OCI-LY7 (cell line): ENCODE measurements at regions not wholly inside any gene's neighbourhood (a gene's known extent, or its start where the extent isn't known, plus 50 kb on each side); places are given as distances from the start of the nearest gene placed in this dataset.

Experiments
- BruUV-seq: library from RNA; stranded (reverse); fragments of 400-500 nt; replicated peaks from 2 replicates; lab custom pipeline; 2021; lab: Mats Ljungman, UMichigan
- CTCF ChIA-PET: fragments of 300-600 bp; sonication (Branson Sonifier 250); formaldehyde crosslinking; loops from one replicate; lab custom pipeline; 2022; ENCODE audit warnings: antibody characterized with exemption; ENCODE audit not compliant: unreplicated experiment; lab: Charles Lee
- POLR2A ChIA-PET: fragments of 300-600 bp; sonication (Branson Sonifier 250); formaldehyde crosslinking; loops from one replicate; lab custom pipeline; 2022; ENCODE audit warnings: antibody characterized with exemption; lab: Charles Lee
- DNase-seq: peaks from one replicate; pipeline ENCODE4 v3.0.0-alpha.2; 2015; ENCODE audit warnings: low spot score
- H2AFZ ChIP-seq: fragments of 200-600 bp; sonication (generic), shearing (Covaris generic); 2 replicates; pipeline ENCODE4 v1.6.1; 2014; ENCODE audit warnings: mild to moderate bottlenecking, antibody characterized with exemption, low read length, moderate library complexity
- H3K27ac ChIP-seq: fragments of 200-600 bp; sonication (generic); 2 replicates; pipeline ENCODE4 v1.5.1; 2014; ENCODE audit warnings: mixed run types, low read depth, mild to moderate bottlenecking, moderate library complexity, low read length, inconsistent platforms; ENCODE audit not compliant: poor library complexity, severe bottlenecking
- H3K36me3 ChIP-seq: fragments of 200-600 bp; sonication (generic); 2 replicates; pipeline ENCODE4 v1.6.1; 2014; ENCODE audit warnings: mild to moderate bottlenecking, antibody characterized with exemption, low read length, moderate library complexity, mixed read lengths; ENCODE audit not compliant: insufficient read depth
- H3K4me1 ChIP-seq: fragments of 200-600 bp; sonication (generic); 2 replicates; pipeline ENCODE4 v1.5.1; 2014; ENCODE audit warnings: mild to moderate bottlenecking, low read length; ENCODE audit not compliant: insufficient read depth, poor library complexity, severe bottlenecking
- H3K4me2 ChIP-seq: fragments of 200-600 bp; sonication (generic); 2 replicates; pipeline ENCODE4 v1.6.1; 2014; ENCODE audit warnings: mild to moderate bottlenecking, low read length
- H3K4me3 ChIP-seq: fragments of 200-600 bp; sonication (generic); 2 replicates; pipeline ENCODE4 v1.5.1; 2014; ENCODE audit warnings: mild to moderate bottlenecking, low read depth, low read length; ENCODE audit not compliant: poor library complexity, severe bottlenecking
- H3K79me2 ChIP-seq: fragments of 200-600 bp; sonication (generic); 2 replicates; pipeline ENCODE4 v1.6.1; 2016; ENCODE audit warnings: low read depth, mild to moderate bottlenecking, low read length, moderate library complexity, mixed read lengths; ENCODE audit not compliant: insufficient read depth
- H3K9me2 ChIP-seq: fragments of 200-600 bp; sonication (generic); 2 replicates; pipeline ENCODE4 v1.6.1; 2016; ENCODE audit warnings: mild to moderate bottlenecking, low read length, mixed read lengths; ENCODE audit not compliant: insufficient read depth
- H3K9me3 ChIP-seq: fragments of 200-600 bp; sonication (generic); 2 replicates; pipeline ENCODE4 v1.6.1; 2014; ENCODE audit warnings: mild to moderate bottlenecking, mixed run types, low read length, mixed read lengths
- H4K20me1 ChIP-seq: fragments of 200-600 bp; sonication (generic); 2 replicates; pipeline ENCODE4 v1.6.1; 2014; ENCODE audit warnings: mild to moderate bottlenecking, antibody characterized with exemption, low read length, moderate library complexity, mixed read lengths; ENCODE audit not compliant: insufficient read depth
- EZH2phosphoT487 ChIP-seq: fragments of 200-600 bp; sonication (generic); IDR thresholded peaks from 2 replicates; pipeline ENCODE4 v1.6.1; 2018; ENCODE audit warnings: low read depth, borderline replicate concordance, mild to moderate bottlenecking, mixed run types, antibody characterized with exemption, low read length, moderate library complexity, mixed read lengths
- intact Hi-C: fragments of 100-400 bp; cut with micrococcal nuclease; formaldehyde crosslinking; loops from one replicate; pipeline ENCODE4 v1.10.0; 2022; ENCODE audit not compliant: unreplicated experiment
- TF ChIP-seq, protein P1 (sequence below): fragments of 200-600 bp; sonication (generic); conservative IDR thresholded peaks from 2 replicates; pipeline ENCODE4 v1.5.1; 2014; ENCODE audit warnings: mild to moderate bottlenecking, antibody characterized with exemption, low read length, moderate library complexity, mixed read lengths

DNA sequence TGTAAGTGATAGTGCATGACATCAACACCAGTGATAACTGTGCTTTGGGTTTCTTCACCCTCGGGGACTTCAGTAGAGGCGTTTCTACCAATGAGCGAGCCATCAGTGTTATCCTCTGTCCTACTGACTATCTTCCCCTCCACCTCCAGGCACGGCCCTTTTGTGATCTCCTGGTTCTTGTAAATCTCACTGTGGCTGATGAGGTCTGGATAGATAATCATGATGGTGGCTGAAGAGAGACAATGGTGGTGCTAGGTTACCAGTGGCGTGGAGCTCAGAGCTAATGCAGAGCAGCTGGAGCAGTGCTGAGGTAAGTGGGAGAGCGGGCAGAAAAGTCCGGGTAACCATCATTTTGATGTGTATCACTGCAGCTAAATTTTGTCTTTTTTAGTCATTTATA is 816.6 kb downstream of the GLUD2 start:
- no peaks in the 10 kb centered on the region for H3K36me3 ChIP-seq
- no peak overlapping the region for H3K4me3 ChIP-seq
- no peak overlapping the region for H3K4me2 ChIP-seq
- no TSS peak for BruUV-seq
- TF ChIP-seq, protein P1, sequence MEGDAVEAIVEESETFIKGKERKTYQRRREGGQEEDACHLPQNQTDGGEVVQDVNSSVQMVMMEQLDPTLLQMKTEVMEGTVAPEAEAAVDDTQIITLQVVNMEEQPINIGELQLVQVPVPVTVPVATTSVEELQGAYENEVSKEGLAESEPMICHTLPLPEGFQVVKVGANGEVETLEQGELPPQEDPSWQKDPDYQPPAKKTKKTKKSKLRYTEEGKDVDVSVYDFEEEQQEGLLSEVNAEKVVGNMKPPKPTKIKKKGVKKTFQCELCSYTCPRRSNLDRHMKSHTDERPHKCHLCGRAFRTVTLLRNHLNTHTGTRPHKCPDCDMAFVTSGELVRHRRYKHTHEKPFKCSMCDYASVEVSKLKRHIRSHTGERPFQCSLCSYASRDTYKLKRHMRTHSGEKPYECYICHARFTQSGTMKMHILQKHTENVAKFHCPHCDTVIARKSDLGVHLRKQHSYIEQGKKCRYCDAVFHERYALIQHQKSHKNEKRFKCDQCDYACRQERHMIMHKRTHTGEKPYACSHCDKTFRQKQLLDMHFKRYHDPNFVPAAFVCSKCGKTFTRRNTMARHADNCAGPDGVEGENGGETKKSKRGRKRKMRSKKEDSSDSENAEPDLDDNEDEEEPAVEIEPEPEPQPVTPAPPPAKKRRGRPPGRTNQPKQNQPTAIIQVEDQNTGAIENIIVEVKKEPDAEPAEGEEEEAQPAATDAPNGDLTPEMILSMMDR = no peak
- TF ChIP-seq EZH2phosphoT487 = no peak
- no peaks in the 10 kb centered on the region for H3K79me2 ChIP-seq
- intact Hi-C loops = no loop called here
- POLR2A ChIA-PET = no interaction called here
- H4K20me1 ChIP-seq = no peaks in the 10 kb centered on the region
- no peak overlapping the region for H2AFZ ChIP-seq
- no peaks in the 10 kb centered on the region for H3K4me1 ChIP-seq
- no peak for DNase-seq
- H3K9me3 ChIP-seq = no peaks in the 10 kb centered on the region
- H3K27ac ChIP-seq = no peak overlapping the region
- H3K9me2 ChIP-seq = no peaks in the 10 kb centered on the region
- CTCF ChIA-PET = no interaction called here

DNA sequence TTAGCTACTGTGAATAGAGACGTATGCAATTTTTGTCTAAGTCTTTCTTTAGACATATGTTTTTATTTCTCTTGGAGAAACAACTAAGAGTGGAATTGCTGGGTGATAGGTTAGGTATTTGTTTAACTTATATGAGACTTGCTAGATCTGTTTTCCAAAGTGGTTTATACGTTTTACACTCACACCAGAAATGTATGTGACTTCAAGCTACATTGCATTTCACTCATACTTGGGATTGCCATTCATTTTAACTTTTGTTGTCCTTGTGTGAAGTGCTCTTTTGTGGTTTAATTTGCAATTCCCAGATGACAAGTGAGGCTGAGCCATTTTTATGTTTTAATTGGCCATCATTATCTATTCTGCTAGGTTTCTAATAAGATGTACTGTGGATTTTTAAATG is 817.2 kb downstream of the GLUD2 start:
- H3K9me2 ChIP-seq = no peaks in the 10 kb centered on the region
- intact Hi-C loops = no loop called here
- no peaks in the 10 kb centered on the region for H3K9me3 ChIP-seq
- no peak overlapping the region for H2AFZ ChIP-seq
- TF ChIP-seq EZH2phosphoT487 = no peak
- TF ChIP-seq, protein P1 = no peak
- no peak overlapping the region for H3K4me3 ChIP-seq
- no peaks in the 10 kb centered on the region for H3K36me3 ChIP-seq
- no TSS peak for BruUV-seq
- no peaks in the 10 kb centered on the region for H3K4me1 ChIP-seq
- H3K27ac ChIP-seq = no peak overlapping the region
- no peak overlapping the region for H3K4me2 ChIP-seq
- ChIA-PET CTCF (no interaction called here), POLR2A (no interaction called here)
- no peak for DNase-seq
- H4K20me1 ChIP-seq = no peaks in the 10 kb centered on the region
- H3K79me2 ChIP-seq = no peaks in the 10 kb centered on the region

DNA sequence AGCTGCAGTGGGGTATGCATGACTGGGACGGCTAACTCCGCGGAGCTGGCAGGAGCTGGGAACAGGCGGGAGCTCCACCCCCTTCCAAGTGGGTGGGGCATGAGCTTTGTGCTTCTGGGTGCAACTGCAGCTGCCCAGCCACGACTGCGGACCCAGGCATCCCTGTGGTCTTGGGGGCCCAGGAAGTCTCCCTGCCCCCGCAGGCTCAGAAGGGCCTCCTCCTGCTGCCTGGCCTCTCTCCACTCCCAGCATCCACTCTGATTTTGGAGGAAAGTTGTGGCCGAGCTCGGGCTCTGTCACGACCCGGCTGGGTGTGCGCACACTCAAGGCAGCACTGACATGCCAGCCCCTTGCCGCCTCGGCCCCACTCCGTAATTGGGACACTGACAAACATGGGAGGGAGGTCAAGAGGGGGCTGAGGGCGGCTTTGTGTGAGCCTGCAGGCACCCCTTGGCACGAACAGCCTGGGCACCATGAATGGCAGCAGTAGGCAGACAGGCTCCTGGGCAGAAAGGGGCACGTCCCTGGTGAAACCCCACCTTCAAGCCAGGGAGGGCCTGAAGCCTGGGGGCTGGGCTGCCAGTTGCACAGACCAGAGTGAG is 822.6 kb downstream of the GLUD2 start:
- no peak overlapping the region for H2AFZ ChIP-seq
- ChIA-PET POLR2A (no interaction called here), CTCF (no interaction called here)
- no peak overlapping the region for H3K27ac ChIP-seq
- no TSS peak for BruUV-seq
- H3K36me3 ChIP-seq = no peaks in the 10 kb centered on the region
- H3K9me3 ChIP-seq = no peaks in the 10 kb centered on the region
- no peak overlapping the region for H3K4me3 ChIP-seq
- H4K20me1 ChIP-seq = no peaks in the 10 kb centered on the region
- intact Hi-C loops = no loop called here
- no peaks in the 10 kb centered on the region for H3K79me2 ChIP-seq
- no peaks in the 10 kb centered on the region for H3K4me1 ChIP-seq
- no peaks in the 10 kb centered on the region for H3K9me2 ChIP-seq
- TF ChIP-seq EZH2phosphoT487 = no peak
- TF ChIP-seq, protein P1 = no peak
- H3K4me2 ChIP-seq = no peak overlapping the region
- DNase-seq = no peak
